GM19035 (cell line): ENCODE measurements at regions not wholly inside any gene's neighbourhood (a gene's known extent, or its start where the extent isn't known, plus 50 kb on each side); places are given as distances from the start of the nearest gene placed in this dataset.

Experiments
- ATAC-seq: cut with Tn5 transposase; IDR thresholded peaks from one replicate; pipeline ENCODE4 v1.9.1; 2021; ENCODE audit not compliant: unreplicated experiment

DNA sequence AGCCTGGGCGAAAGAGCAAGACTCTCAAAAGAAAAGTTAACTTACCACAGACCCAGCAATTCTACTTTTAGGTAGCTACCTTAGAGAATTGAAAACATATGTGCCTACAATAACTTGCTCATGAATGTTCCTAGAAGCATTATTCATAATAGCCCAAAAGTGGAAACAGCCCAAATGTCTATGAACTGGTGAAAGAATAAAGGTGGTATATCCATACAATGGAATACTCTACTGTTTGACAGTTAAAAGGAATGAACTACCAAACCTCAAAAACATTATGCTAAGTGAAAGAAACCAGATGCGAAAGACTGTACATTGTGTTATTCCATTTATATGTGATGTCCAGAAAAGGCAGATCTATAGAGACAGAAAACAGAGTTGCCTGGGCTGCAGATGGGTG, 131.4 kb downstream of the UCHL1 start:
- ATAC-seq = no peak

DNA sequence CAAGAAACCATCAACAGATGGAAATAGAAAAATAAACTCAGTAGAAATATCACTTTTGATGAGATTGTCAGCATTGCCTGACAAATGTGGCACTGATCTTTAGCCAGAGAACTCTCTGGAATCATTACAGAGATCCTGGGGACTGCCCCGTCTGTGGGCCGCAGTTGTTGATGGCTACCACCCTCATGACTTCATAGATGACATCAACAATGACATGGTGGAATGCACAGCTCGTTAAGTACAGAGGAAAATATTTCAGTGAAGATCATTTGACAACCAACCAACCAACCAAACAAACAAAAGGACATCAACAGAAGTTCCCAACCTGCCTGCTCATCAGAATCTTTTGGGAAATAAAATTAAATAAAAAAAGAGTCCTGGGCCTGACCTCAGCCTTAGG, 132.6 kb downstream of the UCHL1 start:
- ATAC-seq = no peak

DNA sequence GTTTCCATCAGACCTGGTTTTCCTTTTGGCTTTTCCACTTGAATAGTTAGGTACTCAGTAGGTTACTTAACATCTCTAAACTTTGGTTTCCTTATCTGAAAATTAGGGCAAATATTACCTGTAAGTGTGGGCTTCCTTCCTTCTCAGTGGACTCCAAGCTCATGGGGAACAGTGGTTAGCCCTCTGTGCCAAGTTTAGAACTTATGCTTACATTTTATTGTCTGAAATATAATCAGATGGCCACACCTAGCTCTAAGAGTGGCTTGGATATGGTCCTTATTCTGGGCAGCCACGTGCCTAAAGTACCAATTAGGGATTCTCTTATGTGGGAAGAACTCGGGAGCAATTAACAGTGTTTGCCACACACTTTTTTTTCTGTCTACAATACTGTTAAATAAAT, 133.9 kb downstream of the UCHL1 start:
- no peak for ATAC-seq

DNA sequence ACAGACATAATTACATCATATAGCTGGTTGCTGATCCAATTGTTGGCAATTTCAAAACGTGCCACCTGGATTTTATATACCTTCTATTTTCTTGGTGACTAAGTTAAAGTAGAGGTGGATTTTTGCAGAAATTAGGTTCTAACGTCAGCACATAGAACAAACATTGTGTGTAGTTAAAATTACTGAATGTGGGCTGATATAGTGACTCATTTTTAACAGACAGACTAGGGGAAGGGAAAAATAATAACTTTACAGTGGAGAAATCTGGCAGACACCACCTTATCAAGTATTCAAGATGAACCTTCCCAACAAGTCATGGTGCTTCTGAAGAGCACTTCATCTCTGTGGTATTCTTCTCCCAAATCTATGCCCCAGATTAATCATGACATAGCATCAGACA, 134.5 kb downstream of the UCHL1 start:
- no peak for ATAC-seq

DNA sequence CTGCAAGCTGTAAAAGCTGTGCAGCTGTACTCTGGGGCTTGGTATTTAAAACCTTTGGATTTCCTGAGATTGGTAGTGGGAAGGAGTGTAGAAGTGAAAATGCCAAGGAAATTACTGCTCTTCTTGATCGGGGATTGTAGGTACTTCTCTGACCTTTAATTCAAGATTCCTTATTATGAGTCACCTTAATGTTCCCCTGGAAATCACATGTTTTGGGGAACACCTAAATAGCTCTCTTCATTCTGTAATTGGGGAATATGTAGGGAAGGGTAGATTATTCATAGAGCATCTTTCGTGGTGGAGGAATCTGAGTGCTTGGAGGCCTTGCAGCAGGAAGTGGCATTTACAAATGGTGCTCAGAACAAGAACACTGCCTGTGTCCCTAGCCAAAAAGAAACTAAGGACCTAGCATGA, 137.8 kb downstream of the UCHL1 start:
- no peak for ATAC-seq

DNA sequence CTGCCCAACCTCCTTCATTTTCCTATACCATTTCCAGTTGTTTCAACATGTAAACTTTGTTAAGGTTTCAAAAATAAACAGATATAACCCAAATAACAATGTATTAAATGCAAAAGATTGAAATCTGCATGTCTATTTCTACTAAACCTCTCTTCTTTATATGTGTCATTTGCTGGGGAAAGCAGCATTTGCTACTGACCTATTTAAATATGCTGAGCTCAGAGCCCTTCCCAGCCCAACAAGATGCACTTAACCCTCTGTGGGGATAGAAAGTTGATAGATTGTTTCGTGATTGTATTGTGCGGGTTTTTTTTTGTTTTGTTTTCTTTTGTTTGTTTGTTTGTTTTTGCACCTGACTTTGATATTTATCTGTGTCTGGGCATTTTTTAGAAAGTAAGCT, 139.5 kb downstream of the UCHL1 start:
- no peak for ATAC-seq

DNA sequence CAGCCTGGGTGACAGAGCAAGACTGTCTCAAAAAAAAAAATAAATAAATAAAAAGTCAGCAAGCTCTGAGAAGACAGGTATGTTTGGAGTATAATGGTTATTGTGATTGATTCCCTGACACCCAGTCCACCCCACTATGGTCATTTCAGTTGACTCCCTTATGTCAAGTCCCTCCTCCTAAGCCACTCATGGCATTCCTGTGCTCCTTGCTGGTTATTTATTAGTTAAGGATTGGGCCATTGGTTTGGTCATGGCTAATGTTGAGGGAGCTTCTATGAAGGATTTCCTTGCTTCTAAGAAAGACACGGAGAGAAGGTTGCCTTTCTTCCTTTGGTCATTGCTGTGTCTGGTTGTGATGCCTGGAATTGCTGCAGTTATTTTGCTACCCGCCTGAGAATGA, 140.1 kb downstream of the UCHL1 start:
- no peak for ATAC-seq

DNA sequence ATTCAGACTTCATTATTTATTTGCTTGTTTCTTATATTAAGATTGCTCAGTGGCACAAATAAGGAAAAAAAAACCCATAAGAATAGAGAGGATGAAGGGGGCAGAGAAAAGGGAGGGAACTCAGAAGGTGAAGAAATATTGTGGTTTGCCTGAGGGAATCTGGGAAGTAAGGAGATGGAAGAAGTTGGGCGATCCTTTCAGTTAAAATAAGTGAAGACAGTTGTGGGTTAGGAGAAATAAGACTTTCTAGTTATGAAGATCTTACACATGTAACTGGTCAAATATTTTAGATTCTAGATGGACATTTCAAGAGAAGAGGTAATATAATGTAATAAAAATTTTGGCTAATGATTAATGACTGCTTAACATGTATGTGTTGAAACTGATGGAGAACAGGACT, 138.7 kb upstream of the LIMCH1 start:
- ATAC-seq = no peak

DNA sequence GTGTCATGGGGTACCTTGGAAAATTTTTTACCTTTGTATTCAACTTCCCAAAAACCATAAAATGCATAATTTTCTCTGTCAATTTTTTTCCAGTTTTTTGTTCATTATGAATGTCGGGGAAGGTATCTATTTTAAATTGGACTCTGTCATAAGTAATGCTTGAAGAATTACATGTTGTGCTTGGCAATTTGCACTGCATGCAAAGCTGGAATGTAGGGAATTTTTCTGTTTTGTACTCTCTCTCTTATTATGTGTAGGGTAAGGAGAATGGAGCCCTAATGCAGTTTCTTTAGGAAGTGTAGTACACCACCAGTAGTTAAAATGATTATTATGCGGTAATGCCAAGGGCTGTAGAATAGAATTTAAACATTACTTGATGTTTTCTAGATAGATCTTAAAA, 137.7 kb upstream of the LIMCH1 start:
- ATAC-seq = no peak

DNA sequence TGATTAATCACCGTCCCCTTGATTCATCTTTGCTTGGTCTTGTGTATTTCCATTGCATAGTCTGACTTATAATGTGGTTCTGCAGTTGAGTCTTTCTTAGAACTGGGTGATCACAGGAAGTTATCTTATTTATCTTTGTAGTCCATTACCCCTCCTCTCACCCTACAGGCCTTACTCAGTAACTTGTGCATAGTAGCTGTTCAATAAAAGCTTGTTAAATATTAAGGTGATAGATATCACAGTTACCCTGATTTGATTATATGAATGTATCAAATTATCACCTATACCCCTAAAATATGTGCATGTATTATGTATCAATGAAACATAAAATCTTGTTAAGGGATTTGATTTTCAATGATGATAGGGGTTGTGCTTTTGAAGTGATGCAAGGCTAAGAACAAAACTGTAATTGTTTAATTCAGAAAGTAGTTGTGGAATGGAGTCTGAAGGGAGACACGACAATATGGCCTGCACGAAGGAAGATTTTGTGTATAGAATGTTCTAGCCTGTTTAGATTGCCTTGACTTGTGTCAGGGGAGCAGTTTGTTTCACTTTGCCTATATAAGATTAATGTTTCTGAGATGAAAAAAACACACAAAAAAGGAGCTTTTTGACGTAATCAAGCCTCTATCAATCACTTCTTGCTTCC, 132.4 kb upstream of the LIMCH1 start:
- ATAC-seq = no peak

DNA sequence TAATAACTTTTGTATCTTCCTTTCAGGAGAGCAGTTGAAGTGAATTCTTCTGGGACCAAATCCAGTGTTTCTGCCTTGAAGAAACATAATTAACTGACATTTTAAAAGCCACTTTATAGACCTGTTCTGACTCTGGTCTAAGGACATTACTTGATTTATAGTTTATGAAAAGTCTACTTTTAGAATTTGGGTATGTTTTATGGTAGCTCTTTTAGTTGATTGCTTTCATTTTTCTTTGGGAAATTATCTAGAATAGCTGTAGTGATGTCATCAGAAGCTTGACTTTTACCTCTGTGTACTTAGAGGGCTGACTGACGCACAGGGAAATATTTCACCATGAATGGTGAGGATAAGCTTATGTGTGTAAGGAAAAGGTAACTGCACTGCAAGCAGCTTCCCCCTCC, 131.8 kb upstream of the LIMCH1 start:
- ATAC-seq = no peak

DNA sequence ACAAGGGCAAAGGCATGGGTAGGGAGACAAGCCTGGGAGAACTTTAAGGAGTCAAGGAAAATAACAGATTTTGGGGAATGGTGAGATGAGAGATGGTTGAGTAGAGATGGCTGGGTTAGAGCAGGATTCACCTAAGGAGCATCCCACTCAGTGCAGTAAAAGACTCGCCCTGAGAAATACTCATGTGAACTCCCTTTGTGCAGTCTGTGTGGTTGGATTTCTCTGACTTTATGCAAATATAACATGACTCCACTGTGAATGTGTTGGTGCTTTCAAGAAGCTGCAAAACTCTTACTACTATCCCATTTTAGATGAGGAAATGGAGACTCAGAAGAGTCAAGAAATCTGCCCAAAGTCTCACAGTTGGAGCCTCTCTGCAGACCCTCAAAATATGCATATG, 129.8 kb upstream of the LIMCH1 start:
- ATAC-seq = no peak

DNA sequence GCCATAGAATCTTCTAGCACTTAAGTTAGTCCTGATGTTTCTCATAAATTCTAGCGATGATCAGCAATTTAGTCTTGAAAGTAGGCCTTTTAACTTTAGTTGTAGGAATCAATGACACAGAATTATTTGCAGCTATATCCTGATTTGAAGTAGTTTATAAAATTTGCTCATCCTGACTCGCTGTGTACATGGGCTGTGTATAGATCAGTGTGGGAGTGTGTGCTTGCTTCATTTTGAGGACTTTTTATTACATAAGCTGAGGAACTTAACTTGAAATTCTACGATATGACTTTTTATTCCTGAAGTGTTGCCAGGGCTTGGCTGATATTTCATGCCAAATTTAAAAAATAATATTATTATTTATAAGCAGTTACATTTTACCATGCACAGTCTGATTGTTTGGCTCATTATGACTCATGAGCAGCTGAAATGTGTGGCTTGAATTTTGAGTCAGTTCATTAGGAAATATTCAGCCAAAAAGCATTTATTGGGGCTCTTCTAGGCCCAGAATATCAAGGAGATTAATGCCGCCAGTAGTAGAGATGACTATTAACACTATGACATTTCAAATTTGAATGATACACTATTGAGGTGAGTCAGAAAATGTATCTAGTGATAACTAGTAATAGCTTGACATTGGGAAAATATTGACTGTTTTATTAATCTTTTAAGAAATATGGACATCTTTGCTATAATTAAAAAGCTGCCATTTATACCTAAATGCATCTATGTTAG, 128.9 kb upstream of the LIMCH1 start:
- ATAC-seq = no peak

DNA sequence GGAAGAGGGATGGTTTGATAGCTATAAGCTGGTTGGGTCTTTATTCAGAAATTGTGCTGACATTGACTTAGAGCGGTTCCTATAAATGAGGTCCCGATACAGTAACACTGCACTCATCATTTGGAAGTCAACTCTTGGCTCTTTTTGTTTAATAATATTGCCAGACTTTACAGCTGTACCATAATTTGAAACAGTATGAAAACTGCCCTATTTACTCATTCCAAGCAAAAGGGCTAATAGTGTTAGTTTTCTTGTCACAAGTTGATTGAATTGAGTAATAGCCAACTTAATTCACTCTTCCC, 128.4 kb upstream of the LIMCH1 start:
- ATAC-seq = no peak

DNA sequence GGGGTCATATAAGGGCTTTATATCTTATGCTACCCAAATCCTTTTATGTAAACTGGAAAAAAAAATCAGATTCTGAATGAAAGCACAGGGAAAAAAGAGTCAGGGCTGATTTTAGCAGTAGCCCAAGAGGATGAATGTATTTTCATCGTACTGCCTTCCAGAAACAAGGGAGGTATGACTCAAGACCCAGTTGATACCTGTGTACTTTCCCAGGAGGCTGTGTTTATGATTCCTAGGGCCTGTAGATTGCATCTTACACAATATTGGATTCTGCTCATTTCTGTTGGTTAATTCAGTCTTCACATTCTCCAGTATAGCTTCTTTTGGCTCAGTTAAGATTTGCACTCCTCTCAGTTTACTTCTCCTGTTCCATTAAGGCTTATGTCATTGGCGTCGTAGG, 127.9 kb upstream of the LIMCH1 start:
- ATAC-seq = no peak

DNA sequence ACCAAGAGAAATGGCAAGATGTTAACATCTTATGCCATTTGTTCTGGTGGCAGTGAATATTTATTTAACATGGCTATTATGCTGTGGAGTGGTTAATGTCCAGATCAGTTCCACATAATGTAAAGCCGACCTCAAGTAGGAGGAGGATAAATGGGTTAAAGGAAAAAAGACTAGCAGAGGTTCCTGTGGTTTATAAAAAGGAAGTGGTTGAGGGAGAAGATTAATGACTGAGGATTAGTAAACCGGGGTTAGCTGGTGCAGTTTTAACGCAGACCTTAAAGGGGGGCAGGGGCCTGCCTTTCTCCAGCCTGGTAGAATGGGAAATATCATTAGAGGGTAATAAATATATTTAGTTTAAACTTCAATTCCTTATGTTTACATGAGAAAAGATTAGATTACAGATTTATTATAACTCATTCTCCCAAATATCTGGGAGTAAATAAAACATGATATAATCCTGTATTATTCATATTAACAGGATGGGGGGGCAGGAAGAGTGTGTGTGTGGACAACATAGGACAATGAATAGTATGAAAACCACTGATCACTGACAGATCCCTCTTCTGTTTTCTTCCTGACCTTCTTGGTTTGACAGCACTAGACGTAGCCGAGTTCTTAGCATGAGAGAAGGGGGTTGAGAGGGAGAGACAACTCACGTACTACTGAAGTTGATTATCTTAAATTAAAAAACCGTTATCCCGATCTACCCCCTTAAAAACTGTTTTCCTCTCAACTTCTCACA, 124.1 kb upstream of the LIMCH1 start:
- no peak for ATAC-seq

DNA sequence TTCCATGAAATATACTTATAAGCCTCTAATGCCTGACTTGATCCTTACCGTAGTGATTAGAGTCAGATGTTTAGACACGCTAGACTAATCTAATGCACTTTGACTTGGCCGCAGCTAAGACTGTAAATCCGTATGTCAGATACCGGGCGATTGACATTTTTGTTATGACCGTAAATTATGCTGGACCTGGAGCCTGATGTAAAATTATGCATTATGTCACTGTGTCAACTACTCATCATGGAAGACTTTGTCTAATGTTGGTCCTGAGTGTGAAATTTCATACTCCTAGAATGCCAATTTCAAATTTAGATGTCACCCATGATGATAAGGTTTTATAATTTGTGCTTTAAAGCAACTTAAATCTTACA, 123.6 kb upstream of the LIMCH1 start:
- no peak for ATAC-seq

DNA sequence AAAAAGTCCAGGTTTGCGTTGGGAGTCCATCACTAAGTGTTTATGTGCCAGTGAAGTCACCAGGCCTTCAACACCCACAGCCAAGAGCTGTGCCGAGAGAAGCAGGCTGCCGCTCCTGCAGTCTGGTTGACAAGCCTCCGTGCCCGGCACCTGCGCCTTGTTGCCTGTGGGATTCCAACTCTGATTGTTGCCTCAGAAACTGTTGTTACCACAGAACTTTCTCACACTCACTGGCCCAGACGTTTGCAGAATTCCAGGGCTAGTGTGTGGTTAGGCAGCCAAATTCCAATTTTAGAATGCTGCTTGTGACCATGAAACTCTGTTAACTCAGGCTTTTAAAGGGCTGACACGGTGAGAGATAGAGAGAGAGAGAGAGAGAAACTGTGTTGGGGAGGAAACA, 119.5 kb upstream of the LIMCH1 start:
- ATAC-seq = no peak

DNA sequence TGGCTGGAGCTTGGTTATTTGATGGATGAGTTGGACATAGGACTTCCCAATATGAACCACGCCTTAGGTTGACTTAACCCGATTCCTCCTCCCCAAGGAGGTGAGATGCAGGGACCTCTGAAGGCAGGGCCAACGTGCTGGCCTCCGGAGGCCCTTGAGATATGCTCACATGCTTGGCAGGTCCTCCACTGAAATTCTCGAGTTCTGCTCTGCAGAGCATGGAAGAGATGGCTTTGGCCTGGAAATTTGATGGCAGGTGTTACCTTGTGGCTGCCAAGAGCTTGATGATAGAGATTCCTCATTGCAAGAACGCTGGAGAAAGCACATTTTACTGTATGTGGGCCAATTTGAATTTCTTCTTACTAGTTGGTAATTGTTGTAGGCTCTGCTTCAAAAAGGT, 117.4 kb upstream of the LIMCH1 start:
- ATAC-seq = no peak

DNA sequence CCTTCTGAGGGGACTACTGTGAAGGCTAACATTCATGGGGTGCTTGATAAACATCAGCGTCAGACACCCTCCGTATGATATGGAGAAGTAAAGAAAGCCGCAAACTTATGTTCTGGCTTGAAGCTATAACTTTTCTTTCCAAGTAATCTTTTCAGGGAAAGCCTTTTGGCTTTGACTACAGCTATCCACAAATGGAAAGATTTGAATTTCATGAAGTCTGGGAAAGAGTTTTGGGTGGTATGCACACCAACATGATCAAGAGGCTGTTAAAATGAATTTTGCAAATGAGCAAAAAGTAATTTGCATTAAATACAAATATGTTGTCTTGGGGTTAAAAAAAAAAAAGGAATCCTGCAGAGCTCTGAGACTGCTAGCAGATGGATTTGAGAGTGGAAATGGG, 114.8 kb upstream of the LIMCH1 start:
- no peak for ATAC-seq

DNA sequence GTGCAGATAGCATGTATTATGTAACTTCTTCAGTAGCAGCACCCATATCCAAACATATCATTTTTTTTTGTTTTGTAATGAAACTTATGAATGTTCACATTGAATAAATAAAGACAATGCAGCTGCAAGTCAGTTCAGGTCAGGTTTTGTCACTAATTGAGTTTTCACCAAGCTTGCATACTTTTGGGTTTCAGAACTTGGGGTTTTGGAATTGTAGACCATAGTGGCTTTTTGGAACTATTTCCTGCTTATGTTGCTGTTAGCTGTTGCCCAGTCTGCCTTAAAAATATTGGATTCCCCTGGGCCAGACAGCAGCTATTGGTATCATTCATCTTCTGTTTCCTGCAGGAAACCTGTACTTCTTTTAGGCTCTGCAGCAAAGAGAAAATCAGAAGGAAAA, 113.4 kb upstream of the LIMCH1 start:
- no peak for ATAC-seq

DNA sequence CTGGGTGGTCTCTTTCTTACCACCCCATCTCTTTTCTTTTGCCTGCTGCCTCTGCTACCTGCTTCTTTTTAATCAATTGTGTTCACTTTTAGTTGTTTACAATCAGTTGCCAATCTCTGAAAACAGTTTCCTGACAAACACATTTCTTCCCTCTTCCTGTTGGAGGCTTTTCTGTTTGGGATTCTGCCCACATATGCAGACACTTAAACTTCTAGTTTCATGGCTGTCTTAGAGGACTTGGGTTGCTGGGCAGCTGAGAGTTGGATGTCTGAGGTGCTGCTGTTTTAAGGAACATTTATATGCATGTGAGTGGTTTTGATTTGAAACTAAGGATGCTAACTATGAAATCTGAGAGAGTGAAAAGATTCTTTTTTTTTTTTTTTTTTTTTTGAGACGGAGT, 112.3 kb upstream of the LIMCH1 start:
- no peak for ATAC-seq

DNA sequence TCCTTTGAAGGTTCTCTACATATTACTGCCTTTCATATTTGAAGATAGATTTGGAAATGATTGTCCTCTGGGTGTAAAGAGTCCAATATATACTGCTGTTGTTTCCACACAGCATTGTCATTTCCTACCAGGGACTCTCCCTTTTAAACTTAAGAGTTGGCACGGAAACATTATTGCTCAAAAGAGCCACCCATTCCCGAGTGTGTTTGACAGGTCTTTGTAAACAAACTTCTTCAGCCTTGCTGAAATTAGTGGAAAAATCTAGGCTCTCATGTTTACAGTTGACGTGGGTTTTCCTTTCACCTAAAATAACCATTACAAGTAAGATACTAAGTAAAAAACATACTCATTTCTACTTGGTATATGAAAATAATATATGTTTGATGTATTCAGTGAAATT, 111.4 kb upstream of the LIMCH1 start:
- ATAC-seq = no peak
